Nephron (organoid): ENCODE measurements at regions not wholly inside any gene's neighbourhood (a gene's known extent, or its start where the extent isn't known, plus 50 kb on each side); places are given as distances from the start of the nearest gene placed in this dataset.
"Not testable (repeated sequence)": the region's sequence is repeated elsewhere in the genome, so short reads cannot be mapped to it uniquely, and the experiment has no call there.

ENCODE experiments used
- H3K27ac Mint-ChIP-seq, 3 experiments: 2 replicates each; pipeline ENCODE4 v1.8.0; 2020; ENCODE audit warnings: mixed read lengths in 3 of 3, mild to moderate bottlenecking in 2 of 3, moderate library complexity in 1 of 3
- H3K27me3 Mint-ChIP-seq: 2 replicates; pipeline ENCODE4 v1.8.0; 2021; ENCODE audit warnings: low read depth, mild to moderate bottlenecking, moderate library complexity, mixed read lengths
- H3K36me3 Mint-ChIP-seq: 2 replicates; pipeline ENCODE4 v1.8.0; 2020; ENCODE audit warnings: low read depth, mixed read lengths
- H3K4me1 Mint-ChIP-seq: 2 replicates; pipeline ENCODE4 v1.8.0; 2020; ENCODE audit warnings: mixed read lengths
- H3K4me3 Mint-ChIP-seq, 3 experiments: 2 replicates each; pipeline ENCODE4 v1.8.0; 2020; ENCODE audit warnings: mild to moderate bottlenecking in 3 of 3, mixed read lengths in 3 of 3, moderate library complexity in 2 of 3
- H3K9me3 Mint-ChIP-seq: 2 replicates; pipeline ENCODE4 v1.8.0; 2020; ENCODE audit warnings: mixed read lengths
- CTCF ChIP-seq, 3 experiments: fragments of 200-600 bp; sonication (generic); IDR thresholded peaks; one replicate each; pipeline ENCODE4 v1.5.0; 2021; ENCODE audit warnings: antibody characterized with exemption in 3 of 3; ENCODE audit not compliant: unreplicated experiment in 3 of 3

DNA sequence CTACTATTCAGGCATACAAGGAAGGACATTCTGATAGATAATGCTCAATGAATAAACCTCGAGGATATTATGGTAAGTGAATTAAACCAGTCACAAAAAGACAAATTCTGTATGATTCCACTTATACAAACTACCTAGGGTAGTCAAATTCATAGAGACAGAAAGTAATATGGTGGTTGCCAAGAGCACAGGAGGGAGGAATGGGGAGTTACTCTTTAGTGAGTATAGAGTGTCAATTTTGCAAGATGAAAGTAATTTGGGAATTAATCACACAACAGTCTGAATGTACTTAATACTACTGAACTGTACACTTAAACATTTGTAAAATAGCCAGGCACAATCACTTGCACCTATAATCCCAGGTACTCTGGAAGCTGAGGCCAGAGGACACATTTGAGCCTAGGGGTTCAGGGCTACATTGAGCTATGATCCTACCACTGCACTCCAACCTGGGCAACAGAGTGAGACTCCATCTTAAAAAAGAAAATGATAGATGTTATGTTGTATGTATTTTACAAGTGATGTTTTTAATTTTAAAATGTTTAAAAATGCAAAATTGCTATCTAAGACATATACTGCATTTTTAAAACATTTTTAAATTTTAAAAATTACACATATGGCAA, 91.0 kb downstream of the NPAP1 start:
- Mint-ChIP-seq H3K27me3 (no peaks in the 10 kb centered on the region), H3K9me3 (peaks cover 8% of the 10 kb centered on the region), H3K36me3 (no peaks in the 10 kb centered on the region), H3K27ac (no peak overlapping the region), H3K4me1 (no peaks in the 10 kb centered on the region), H3K4me3 (no peak overlapping the region)
- no peak for TF ChIP-seq CTCF (IDR thresholded peaks at IDR 0.05; ENCODE audit: unreplicated experiment in 3 of 3)

- Mint-ChIP-seq H3K27ac (peak overlapping the region; percentile 98 to 99 (median 99)), H3K36me3 (no peaks in the 10 kb centered on the region), H3K9me3 (peaks cover 20% of the 10 kb centered on the region), H3K4me3 (peak overlapping the region; percentile 95 to 97 (median 97)), H3K4me1 (no peaks in the 10 kb centered on the region), H3K27me3 (peaks cover 22% of the 10 kb centered on the region)
- no peak for TF ChIP-seq CTCF (IDR thresholded peaks at IDR 0.05; ENCODE audit: unreplicated experiment in 3 of 3)
Observed at GRCh38 chr15:24772266-24772665, 96.7 kb downstream of the NPAP1 start.

GRCh38 chr15:24772686-24773373, 97.3 kb downstream of the NPAP1 start:
- H3K9me3 Mint-ChIP-seq = peaks cover 21% of the 10 kb centered on the region

GRCh38 chr15:24777307-24777706, 101.7 kb downstream of the NPAP1 start:
- Mint-ChIP-seq H3K9me3 (peaks cover 21% of the 10 kb centered on the region), H3K36me3 (no peaks in the 10 kb centered on the region), H3K27ac (no peak overlapping the region), H3K27me3 (peaks cover 29% of the 10 kb centered on the region), H3K4me1 (no peaks in the 10 kb centered on the region), H3K4me3 (no peak overlapping the region)
- no peak for TF ChIP-seq CTCF (IDR thresholded peaks at IDR 0.05; ENCODE audit: unreplicated experiment in 3 of 3)

More at GRCh38 chr15:24772686-24773373, 97.3 kb downstream of the NPAP1 start:
- Mint-ChIP-seq H3K4me1 (no peaks in the 10 kb centered on the region), H3K27me3 (peaks cover 23% of the 10 kb centered on the region), H3K36me3 (no peaks in the 10 kb centered on the region), H3K4me3 (peak overlapping the region; percentile 95 to 97 (median 97)), H3K27ac (peak overlapping the region; percentile 98 to 99 (median 99))
- TF ChIP-seq CTCF (IDR thresholded peaks at IDR 0.05; ENCODE audit: unreplicated experiment in 3 of 3) = no peak

GRCh38 chr15:24784506-24784905, 108.9 kb downstream of the NPAP1 start:
- Mint-ChIP-seq H3K27ac (no peak overlapping the region), H3K36me3 (no peaks in the 10 kb centered on the region), H3K4me3 (no peak overlapping the region), H3K4me1 (no peaks in the 10 kb centered on the region), H3K9me3 (peaks cover 15% of the 10 kb centered on the region), H3K27me3 (no peaks in the 10 kb centered on the region)
- no peak for TF ChIP-seq CTCF (IDR thresholded peaks at IDR 0.05; ENCODE audit: unreplicated experiment in 3 of 3)

GRCh38 chr15:24786347-24786746, 110.8 kb downstream of the NPAP1 start:
- H3K4me3 Mint-ChIP-seq = no peak overlapping the region
- peaks cover 3% of the 10 kb centered on the region for H3K27me3 Mint-ChIP-seq
- peaks cover 14% of the 10 kb centered on the region for H3K9me3 Mint-ChIP-seq
- no peak overlapping the region for H3K27ac Mint-ChIP-seq
- no peak for TF ChIP-seq CTCF (IDR thresholded peaks at IDR 0.05; ENCODE audit: unreplicated experiment in 3 of 3)
- no peaks in the 10 kb centered on the region for H3K4me1 Mint-ChIP-seq
- no peaks in the 10 kb centered on the region for H3K36me3 Mint-ChIP-seq

GRCh38 chr15:24802624-24803023, 127.0 kb downstream of the NPAP1 start:
- not testable (repeated sequence) for H3K36me3 Mint-ChIP-seq, H3K4me1 Mint-ChIP-seq, H3K27me3 Mint-ChIP-seq, H3K27ac Mint-ChIP-seq, H3K4me3 Mint-ChIP-seq
- peaks cover 18% of the 10 kb centered on the region for H3K9me3 Mint-ChIP-seq
